IMR-90 (cell line): ENCODE measurements at regions not wholly inside any gene's neighbourhood (a gene's known extent, or its start where the extent isn't known, plus 50 kb on each side); places are given as distances from the start of the nearest gene placed in this dataset.

Source experiments
- ATAC-seq: fragments of 200-7000 bp; cut with Tn5 transposase; 2 replicates; pipeline ENCODE4 v1.9.1; 2020; ENCODE audit warnings: low read depth, mild to moderate bottlenecking, moderate library complexity
- BruUV-seq: library from RNA; stranded (reverse); fragments of 400-500 nt; replicated peaks from 2 replicates; lab custom pipeline; 2021; lab: Mats Ljungman, UMichigan
- CTCF ChIA-PET: fragments of 300-600 bp; formaldehyde crosslinking; extraction: SDS; loops from one replicate; lab custom pipeline; 2021; ENCODE audit warnings: antibody characterized with exemption; lab: Yijun Ruan, JAX
- POLR2A ChIA-PET: fragments of 300-600 bp; sonication (Branson Sonifier 250); formaldehyde crosslinking; loops from one replicate; lab custom pipeline; 2022; ENCODE audit warnings: antibody characterized with exemption; ENCODE audit not compliant: unreplicated experiment; lab: Charles Lee
- DNase-seq: peaks from one replicate; pipeline ENCODE4 v3.0.0; 2013
- H2AFZ ChIP-seq: replicated peaks from 2 replicates; pipeline ENCODE3; 2013; ENCODE audit warnings: low read length, mild to moderate bottlenecking; ENCODE audit not compliant: poor library complexity
- H2AK5ac ChIP-seq: 2 replicates; pipeline ENCODE4 v1.6.1; 2013; ENCODE audit warnings: low read depth, low read length, inconsistent platforms
- H2AK9ac ChIP-seq: replicated peaks from 2 replicates; pipeline ENCODE3; 2013; ENCODE audit warnings: mild to moderate bottlenecking, low read depth, low read length, moderate library complexity; ENCODE audit not compliant: poor library complexity
- H2BK120ac ChIP-seq: 2 replicates; pipeline ENCODE4 v1.6.1; 2013; ENCODE audit warnings: low read depth, low read length, inconsistent platforms
- H2BK15ac ChIP-seq: 3 replicates; pipeline ENCODE4 v1.6.1; 2013; ENCODE audit warnings: low read depth, low read length, inconsistent platforms
- H2BK20ac ChIP-seq: 2 replicates; pipeline ENCODE4 v1.6.1; 2013; ENCODE audit warnings: low read depth, mild to moderate bottlenecking, inconsistent platforms, low read length, moderate library complexity
- H2BK5ac ChIP-seq: 2 replicates; pipeline ENCODE4 v1.6.1; 2013; ENCODE audit warnings: mild to moderate bottlenecking, low read depth, low read length, inconsistent platforms; ENCODE audit not compliant: poor library complexity, severe bottlenecking
- H3K14ac ChIP-seq: replicated peaks from 2 replicates; pipeline ENCODE4 v1.6.1; 2013; ENCODE audit warnings: low read depth, low read length, inconsistent platforms
- H3K18ac ChIP-seq: 2 replicates; pipeline ENCODE4 v1.6.1; 2013; ENCODE audit warnings: low read depth, low read length, control low read depth
- H3K23ac ChIP-seq: 2 replicates; pipeline ENCODE4 v1.6.1; 2013; ENCODE audit warnings: low read depth, low read length, inconsistent platforms
- H3K27ac ChIP-seq: 2 replicates; pipeline ENCODE4 v1.5.1; 2013; ENCODE audit warnings: mild to moderate bottlenecking, control low read depth, low read length; ENCODE audit not compliant: insufficient read depth
- H3K27me3 ChIP-seq: 2 replicates; pipeline ENCODE4 v1.6.1; 2013; ENCODE audit warnings: low read length; ENCODE audit not compliant: control insufficient read depth, insufficient read depth
- H3K36me3 ChIP-seq: 2 replicates; pipeline ENCODE4 v1.6.1; 2013; ENCODE audit warnings: low read length, mixed read lengths; ENCODE audit not compliant: control insufficient read depth, insufficient read depth
- H3K4ac ChIP-seq: 2 replicates; pipeline ENCODE4 v1.6.1; 2013; ENCODE audit warnings: low read depth, low read length, inconsistent platforms
- H3K4me1 ChIP-seq: 2 replicates; pipeline ENCODE4 v1.6.1; 2013; ENCODE audit warnings: low read length, mixed read lengths; ENCODE audit not compliant: control insufficient read depth, insufficient read depth
- H3K4me2 ChIP-seq: 2 replicates; pipeline ENCODE4 v1.6.1; 2013; ENCODE audit warnings: low read depth, mild to moderate bottlenecking, control low read depth, low read length, moderate library complexity
- H3K4me3 ChIP-seq: 2 replicates; pipeline ENCODE4 v1.5.1; 2013; ENCODE audit warnings: low read depth, mild to moderate bottlenecking, control low read depth, low read length, moderate library complexity; ENCODE audit not compliant: insufficient read depth
- H3K56ac ChIP-seq: 2 replicates; pipeline ENCODE4 v1.6.1; 2013; ENCODE audit warnings: low read length, inconsistent platforms; ENCODE audit not compliant: insufficient read depth; ENCODE audit errors: extremely low read depth
- H3K79me1 ChIP-seq, 2 experiments: 2 replicates each; pipeline ENCODE4 v1.6.1; 2013; ENCODE audit warnings: low read length in 2 of 2, inconsistent platforms in 1 of 2, low read depth in 1 of 2
- H3K9ac ChIP-seq: 2 replicates; pipeline ENCODE4 v1.6.1; 2013; ENCODE audit warnings: low read depth, low read length, control low read depth
- H3K9me1 ChIP-seq: 2 replicates; pipeline ENCODE4 v1.6.1; 2013; ENCODE audit warnings: low read length, inconsistent platforms; ENCODE audit not compliant: insufficient read depth
- H3K9me3 ChIP-seq: 2 replicates; pipeline ENCODE4 v1.6.1; 2013; ENCODE audit warnings: low read length; ENCODE audit not compliant: control insufficient read depth, insufficient read depth
- H4K20me1 ChIP-seq: 2 replicates; pipeline ENCODE4 v1.6.1; 2013; ENCODE audit warnings: low read length, inconsistent platforms; ENCODE audit not compliant: insufficient read depth
- H4K5ac ChIP-seq: 2 replicates; pipeline ENCODE4 v1.6.1; 2013; ENCODE audit warnings: mild to moderate bottlenecking, low read depth, low read length, control low read depth
- H4K8ac ChIP-seq, 2 experiments: 2 replicates each; pipeline ENCODE4 v1.6.1; 2013; ENCODE audit warnings: low read depth in 2 of 2, low read length in 2 of 2, control low read depth in 1 of 2, inconsistent platforms in 1 of 2
- H4K91ac ChIP-seq: 2 replicates; pipeline ENCODE4 v1.6.1; 2013; ENCODE audit warnings: low read depth, low read length, inconsistent platforms; ENCODE audit not compliant: insufficient read depth
- BHLHE40 ChIP-seq: fragments of 150-350 bp; IDR thresholded peaks from 2 replicates; pipeline ENCODE4 v1.6.1; 2016; ENCODE audit warnings: mild to moderate bottlenecking, low read depth, low read length
- CEBPB ChIP-seq: IDR thresholded peaks from 2 replicates; pipeline ENCODE4 v1.6.1; 2012; ENCODE audit warnings: low read depth, low read length, improper control_type of control experiment
- CHD1 ChIP-seq: IDR thresholded peaks from 2 replicates; pipeline ENCODE4 v1.6.1; 2012; ENCODE audit warnings: low read depth, low read length, improper control_type of control experiment
- CTCF ChIP-seq: conservative IDR thresholded peaks from 2 replicates; pipeline ENCODE4 v1.5.1; 2012; ENCODE audit warnings: mild to moderate bottlenecking, low read depth, low read length, improper control_type of control experiment
- ELK1 ChIP-seq: fragments of 150-350 bp; IDR thresholded peaks from 2 replicates; pipeline ENCODE4 v1.6.1; 2016; ENCODE audit warnings: low read depth, mild to moderate bottlenecking, low read length, moderate library complexity, borderline replicate concordance
- FOS ChIP-seq: fragments of 150-350 bp; IDR thresholded peaks from 2 replicates; pipeline ENCODE4 v1.6.1; 2016; ENCODE audit warnings: low read depth, low read length
- MAFK ChIP-seq: IDR thresholded peaks from 2 replicates; pipeline ENCODE4 v1.6.1; 2012; ENCODE audit warnings: low read depth, low read length, improper control_type of control experiment
- MAZ ChIP-seq: IDR thresholded peaks from 2 replicates; pipeline ENCODE4 v1.6.1; 2012; ENCODE audit warnings: low read depth, mild to moderate bottlenecking, low read length, improper control_type of control experiment, moderate library complexity, borderline replicate concordance
- MXI1 ChIP-seq: IDR thresholded peaks from 2 replicates; pipeline ENCODE4 v1.6.1; 2012; ENCODE audit warnings: low read depth, mild to moderate bottlenecking, low read length, moderate library complexity, borderline replicate concordance
- NFE2L2 ChIP-seq: fragments of 150-350 bp; IDR thresholded peaks from 2 replicates; pipeline ENCODE4 v1.6.1; 2016; ENCODE audit warnings: low read depth, mild to moderate bottlenecking, low read length
- POLR2A ChIP-seq: IDR thresholded peaks from 2 replicates; pipeline ENCODE4 v1.6.1; 2012; ENCODE audit warnings: mild to moderate bottlenecking, low read depth, low read length
- RAD21 ChIP-seq: IDR thresholded peaks from 2 replicates; pipeline ENCODE4 v1.6.1; 2012; ENCODE audit warnings: low read length, improper control_type of control experiment
- RCOR1 ChIP-seq: IDR thresholded peaks from 2 replicates; pipeline ENCODE4 v1.6.1; 2012; ENCODE audit warnings: mild to moderate bottlenecking, low read length, improper control_type of control experiment; ENCODE audit not compliant: insufficient replicate concordance
- RFX5 ChIP-seq: IDR thresholded peaks from 2 replicates; pipeline ENCODE4 v1.8.0; 2012; ENCODE audit warnings: low read depth, mild to moderate bottlenecking, low read length, moderate library complexity
- SMC3 ChIP-seq: fragments of 150-350 bp; IDR thresholded peaks from 2 replicates; pipeline ENCODE4 v1.6.1; 2016; ENCODE audit warnings: low read depth, mild to moderate bottlenecking, antibody characterized with exemption, low read length, moderate library complexity
- WGBS, 2 experiments: methylation state at CpG; one replicate each; pipeline versions ENCODE4 v1.1.5 to v1.1.7; 2013; ENCODE audit warnings: missing lambda C conversion rate in 2 of 2; ENCODE audit not compliant: insufficient read length in 1 of 2; ENCODE audit errors: extremely low coverage in 2 of 2; 5-methylcytosine and 5-hydroxymethylcytosine counted together
- dilution Hi-C: fragments of 300-500 bp; cut with HindIII; formaldehyde crosslinking; loops from one replicate; pipeline ENCODE4 v1.14.3; 2018; ENCODE audit warnings: low sequenced_read_pairs; ENCODE audit not compliant: unreplicated experiment
- in situ Hi-C: fragments of 300-500 bp; cut with MboI; formaldehyde crosslinking; loops from 3 replicates; pipeline ENCODE4 v1.14.3; 2019; ENCODE audit warnings: low sequenced_read_pairs, inconsistent platforms, mixed read lengths
- intact Hi-C: fragments of 100-400 bp; cut with micrococcal nuclease; formaldehyde crosslinking; loops from 2 replicates; pipeline ENCODE4 v1.10.0; 2022
- TF ChIP-seq, protein P1 (sequence below): fragments of 150-350 bp; IDR thresholded peaks from 2 replicates; pipeline ENCODE4 v1.6.1; 2017; ENCODE audit warnings: mild to moderate bottlenecking, antibody characterized with exemption, low read length, low read depth

- H3K14ac ChIP-seq, result no peak overlapping the region
- TF ChIP-seq NFE2L2 (no peak), CHD1 (no peak), RAD21 (no peak), POLR2A (no peak), RCOR1 (no peak), MXI1 (no peak), ELK1 (no peak), SMC3 (no peak), BHLHE40 (no peak), FOS (no peak), CEBPB (no peak), MAZ (no peak), CTCF (no peak), MAFK (no peak), RFX5 (no peak)
- TF ChIP-seq, protein P1, sequence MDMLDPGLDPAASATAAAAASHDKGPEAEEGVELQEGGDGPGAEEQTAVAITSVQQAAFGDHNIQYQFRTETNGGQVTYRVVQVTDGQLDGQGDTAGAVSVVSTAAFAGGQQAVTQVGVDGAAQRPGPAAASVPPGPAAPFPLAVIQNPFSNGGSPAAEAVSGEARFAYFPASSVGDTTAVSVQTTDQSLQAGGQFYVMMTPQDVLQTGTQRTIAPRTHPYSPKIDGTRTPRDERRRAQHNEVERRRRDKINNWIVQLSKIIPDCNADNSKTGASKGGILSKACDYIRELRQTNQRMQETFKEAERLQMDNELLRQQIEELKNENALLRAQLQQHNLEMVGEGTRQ, result no peak
- H2AK5ac ChIP-seq, result no peak overlapping the region
- peaks cover 6% of the 10 kb centered on the region for H3K9me3 ChIP-seq
- POLR2A ChIA-PET, result no interaction called here
- no peaks in the 10 kb centered on the region for H3K4me1 ChIP-seq
- no peak overlapping the region for H3K27ac ChIP-seq
- in situ Hi-C loops, result no loop called here
- dilution Hi-C loops, result no loop called here
- H3K27me3 ChIP-seq, result no peaks in the 10 kb centered on the region
- no peak overlapping the region for H2BK15ac ChIP-seq
- no peak overlapping the region for H2BK5ac ChIP-seq
- H3K4ac ChIP-seq, result no peak overlapping the region
- no peak overlapping the region for H4K91ac ChIP-seq
- BruUV-seq, result no TSS peak
- H2BK20ac ChIP-seq, result no peak overlapping the region
- no CpG with 5 or more reads among the region's 4 CpGs for WGBS, 2 experiments
- DNase-seq (no peak), ATAC-seq (no peak)
- no peak overlapping the region for H3K9ac ChIP-seq
- H4K8ac ChIP-seq, result no peak overlapping the region
- no peak overlapping the region for H2AK9ac ChIP-seq
- H4K20me1 ChIP-seq, result no peaks in the 10 kb centered on the region
- intact Hi-C loops, result no loop called here
- H3K23ac ChIP-seq, result no peak overlapping the region
- H3K9me1 ChIP-seq, result no peaks in the 10 kb centered on the region
- no peak overlapping the region for H3K4me3 ChIP-seq
- H2AFZ ChIP-seq, result no peak overlapping the region
- H3K79me1 ChIP-seq, result no peaks in the 10 kb centered on the region
- H2BK120ac ChIP-seq, result no peak overlapping the region
- no peak overlapping the region for H3K4me2 ChIP-seq
- H3K18ac ChIP-seq, result no peak overlapping the region
- CTCF ChIA-PET, result no interaction called here
- H3K56ac ChIP-seq, result no peak overlapping the region
- H3K36me3 ChIP-seq, result no peaks in the 10 kb centered on the region
- no peak overlapping the region for H4K5ac ChIP-seq
Observed at GRCh38 chr2:60167089-60167488, 386.4 kb downstream of the BCL11A start.
